HG02938 (cell line): ENCODE measurements at regions not wholly inside any gene's neighbourhood (a gene's known extent, or its start where the extent isn't known, plus 50 kb on each side); places are given as distances from the start of the nearest gene placed in this dataset.

Source experiments
- ATAC-seq: cut with Tn5 transposase; IDR thresholded peaks from one replicate; pipeline ENCODE4 v1.9.1; 2021; ENCODE audit warnings: mild to moderate bottlenecking, moderate library complexity; ENCODE audit not compliant: unreplicated experiment

GRCh38 chr1:79074975-79075374 lies 68.4 kb upstream of the ADGRL4 start:
- no peak for ATAC-seq

GRCh38 chr1:79069828-79070227 lies 63.3 kb upstream of the ADGRL4 start:
- no peak for ATAC-seq

DNA sequence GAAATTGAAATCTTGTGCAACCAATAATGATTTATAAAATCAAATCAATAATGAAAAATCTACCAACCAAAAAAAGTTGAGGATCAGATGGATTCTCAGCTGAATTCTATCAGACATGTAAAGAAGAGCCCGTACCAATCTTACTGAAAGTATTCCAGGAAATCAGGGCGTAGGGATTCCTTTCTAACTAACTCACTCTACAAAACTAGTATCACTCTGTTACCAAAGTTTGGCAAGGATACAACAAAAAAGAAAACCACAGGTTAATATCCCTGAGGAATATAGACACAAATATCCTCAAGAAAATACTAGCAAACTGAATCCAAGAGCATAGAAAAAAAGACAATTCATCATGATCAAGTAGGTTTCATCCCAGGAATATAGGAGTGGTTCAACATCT lies 52.8 kb upstream of the ADGRL4 start:
- ATAC-seq = no peak
